NCI-H82 (cell line): ENCODE measurements at regions not wholly inside any gene's neighbourhood (a gene's known extent, or its start where the extent isn't known, plus 50 kb on each side); places are given as distances from the start of the nearest gene placed in this dataset.

ENCODE experiments used
- DNase-seq: peaks from one replicate; lab custom pipeline; 2025; lab: John Stamatoyannopoulos, UW

DNA sequence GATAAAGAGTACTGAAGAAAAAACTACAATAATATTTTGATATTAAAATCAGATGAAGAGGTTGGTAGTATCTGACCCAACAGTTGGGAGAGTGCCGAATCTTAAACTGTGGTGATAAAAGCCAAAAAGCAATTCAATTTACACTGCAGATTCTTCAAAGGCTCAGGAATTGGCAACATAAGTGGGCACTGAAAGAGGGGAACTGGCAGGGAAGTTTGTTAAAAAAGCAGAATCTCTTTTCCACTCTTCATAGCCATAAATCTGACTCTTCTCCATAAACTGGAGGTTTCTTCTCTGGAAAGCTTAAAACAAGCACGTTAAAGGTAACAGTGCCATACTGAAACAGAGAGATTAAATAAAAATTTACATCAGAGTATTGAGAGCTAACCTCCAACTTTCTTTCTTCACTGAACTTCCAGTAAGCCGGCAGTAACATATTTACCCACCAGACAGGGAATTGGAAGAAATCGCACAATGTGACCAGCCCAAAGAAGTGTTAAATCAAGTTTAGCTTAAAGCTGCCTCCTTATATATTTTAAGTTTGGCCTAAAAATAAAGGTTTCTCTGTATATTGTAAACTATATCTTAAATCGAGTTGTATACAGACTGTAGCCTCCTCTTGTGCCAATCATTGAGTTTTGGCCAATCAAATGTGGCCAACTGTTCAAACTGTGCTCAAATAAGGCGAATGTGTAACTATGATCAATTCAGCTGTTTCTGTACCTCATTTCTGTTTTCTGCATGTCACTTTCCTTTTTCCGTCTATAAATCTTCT lies 358.3 kb downstream of the NXPE2 start:
- no peak for DNase-seq

- DNase-seq, result peak; percentile 32
Observed at GRCh38 chr11:115042002-115042401, 363.7 kb downstream of the NXPE2 start.

GRCh38 chr11:115047631-115048030 lies 369.3 kb downstream of the NXPE2 start:
- DNase-seq, result no peak

DNA sequence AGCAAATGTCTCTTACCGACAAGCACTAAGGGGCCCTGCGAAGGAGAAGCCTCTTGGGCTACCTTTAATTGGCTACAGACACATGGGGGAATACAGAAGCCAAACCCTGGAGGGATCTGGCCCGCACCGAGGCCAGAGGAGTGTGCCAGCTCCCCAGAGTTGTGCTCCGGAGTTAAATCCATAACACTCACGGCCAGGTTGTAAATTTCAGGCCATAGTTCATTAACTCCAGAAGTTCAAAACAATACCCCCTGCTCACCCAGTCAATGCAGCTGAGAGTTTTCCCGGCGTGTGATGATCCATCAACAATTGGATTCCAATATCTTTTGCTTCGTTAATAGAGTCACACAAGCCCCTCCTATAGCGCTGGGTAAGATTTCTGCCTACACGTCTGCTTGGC lies 371.5 kb downstream of the NXPE2 start:
- DNase-seq, result no peak

DNA sequence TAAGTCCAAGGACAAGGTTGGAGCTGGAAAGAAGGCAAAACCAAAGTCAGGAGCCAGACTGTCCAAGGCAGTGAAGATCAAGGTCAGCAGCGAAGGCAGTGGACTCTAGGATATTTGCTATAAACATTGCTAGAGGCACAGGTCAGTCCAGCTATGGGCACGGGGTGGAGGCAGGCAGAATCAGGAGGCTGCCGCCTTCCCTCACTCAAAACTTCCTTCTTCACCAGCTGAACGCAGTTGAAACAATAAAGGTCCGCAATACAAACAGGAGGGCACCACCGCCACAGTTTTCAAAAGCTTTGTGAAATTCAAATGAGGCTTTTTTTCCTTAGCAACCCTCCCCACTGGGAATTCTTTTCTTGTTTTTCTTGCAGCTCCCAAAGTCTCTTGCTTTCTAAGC lies 372.4 kb downstream of the NXPE2 start:
- DNase-seq, result no peak

- no peak for DNase-seq
Observed at GRCh38 chr11:115051938-115052590, 373.7 kb downstream of the NXPE2 start.

DNA sequence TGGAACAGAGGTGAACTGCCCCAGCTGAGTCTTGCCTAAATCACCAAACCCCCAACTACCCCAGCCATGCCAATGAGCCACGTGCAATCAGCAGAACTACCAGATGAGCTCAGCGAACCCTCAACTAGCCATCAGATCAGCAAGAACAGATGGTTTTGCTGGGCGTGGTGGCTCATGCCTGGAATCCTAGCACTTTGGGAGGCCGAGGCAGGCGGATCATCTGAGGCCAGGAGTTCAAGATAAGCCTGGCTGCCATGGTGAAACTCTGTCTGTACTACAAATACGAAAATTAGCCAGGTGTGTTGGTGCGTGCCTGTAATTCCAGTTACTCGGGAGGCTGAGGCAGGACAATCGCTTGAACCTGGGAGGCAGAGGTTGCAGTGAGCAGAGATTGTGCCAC lies 374.3 kb downstream of the NXPE2 start:
- peak; percentile 6 for DNase-seq

DNA sequence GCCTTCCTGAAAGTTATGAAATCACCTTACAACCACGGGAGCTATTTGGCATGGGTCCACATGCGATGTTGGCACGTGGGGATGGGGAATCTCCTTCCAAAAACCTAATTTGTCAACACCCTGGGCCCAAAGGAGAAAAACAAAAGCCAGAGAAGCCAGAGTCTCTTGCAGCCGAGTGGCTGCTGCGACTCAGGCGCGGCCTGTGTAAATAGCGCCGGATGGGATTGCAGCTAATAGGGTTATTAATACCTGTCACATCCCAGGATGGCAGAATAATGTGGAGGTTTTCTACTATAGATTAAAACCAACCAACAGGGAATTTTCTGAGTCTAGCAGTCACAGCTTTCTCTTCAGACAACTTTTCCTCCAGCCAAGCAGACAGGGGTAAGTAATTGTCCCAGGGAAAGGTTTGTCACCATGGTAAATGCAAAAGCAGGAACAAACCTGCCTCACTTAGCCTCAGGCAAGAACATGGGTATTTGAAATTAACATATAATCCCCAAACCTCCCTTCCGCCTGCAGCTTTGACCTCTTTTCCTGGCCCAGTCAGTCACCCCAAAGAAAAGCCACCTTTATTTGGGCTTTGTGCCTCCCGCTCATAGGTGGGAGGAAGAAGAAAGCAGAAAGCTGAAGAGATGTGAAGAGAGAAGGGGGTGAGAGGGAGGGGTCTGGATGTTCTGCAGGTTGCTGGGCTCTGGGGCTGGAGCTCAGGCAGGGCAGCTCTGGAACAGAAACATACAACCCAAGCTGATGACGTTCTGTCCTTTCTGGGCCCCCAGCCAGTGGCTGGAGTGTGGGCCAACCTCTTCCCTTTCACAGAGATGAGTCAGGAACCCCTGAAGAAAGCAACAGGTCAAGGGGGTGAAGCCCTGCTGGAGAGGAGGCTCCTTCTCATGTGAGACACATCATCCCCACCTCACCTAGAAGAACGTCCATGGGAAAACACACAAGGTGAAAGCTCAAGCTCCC lies 376.5 kb downstream of the NXPE2 start:
- peak; percentile 72 for DNase-seq

GRCh38 chr11:115056514-115056913 lies 378.2 kb downstream of the NXPE2 start:
- DNase-seq, result no peak

DNA sequence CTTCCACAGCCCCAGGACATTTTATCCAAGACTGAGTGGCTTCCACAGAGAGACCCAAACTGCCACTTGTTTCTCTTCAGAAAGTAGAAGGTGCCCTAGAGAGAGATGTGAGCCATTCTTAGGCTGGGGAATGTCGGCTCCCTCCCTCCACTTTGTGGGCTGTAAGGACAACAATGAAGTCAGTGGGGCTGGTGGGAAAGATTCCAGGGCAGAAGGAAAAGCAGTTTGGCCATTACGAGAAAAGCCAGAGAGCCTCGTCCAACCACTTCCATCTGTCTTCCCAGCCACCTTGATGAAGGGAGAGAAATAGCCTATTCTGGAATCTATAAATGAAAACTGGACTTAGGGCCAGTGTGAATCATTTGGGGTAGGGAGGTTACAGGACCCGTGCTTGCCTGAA lies 382.5 kb downstream of the NXPE2 start:
- DNase-seq, result no peak

DNA sequence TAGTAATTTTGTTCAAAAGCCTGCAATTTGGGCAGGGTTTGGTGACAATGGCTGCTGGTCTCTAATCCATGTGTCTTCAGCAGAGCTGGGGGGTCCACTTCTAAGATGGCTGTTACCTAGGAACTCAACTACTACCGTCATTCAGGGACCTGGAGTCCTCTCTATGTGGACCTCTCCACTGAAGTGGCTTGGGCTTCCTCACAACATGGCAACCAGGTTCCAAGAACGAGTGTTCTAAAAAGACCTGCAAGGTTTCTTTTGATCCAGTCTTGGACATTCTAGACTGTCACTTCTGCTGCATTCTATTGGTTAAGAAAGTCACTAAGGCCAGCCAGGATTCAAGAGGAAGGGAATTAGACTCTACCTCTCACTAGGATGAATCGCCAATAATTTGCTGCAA lies 387.0 kb downstream of the NXPE2 start:
- DNase-seq, result no peak

DNA sequence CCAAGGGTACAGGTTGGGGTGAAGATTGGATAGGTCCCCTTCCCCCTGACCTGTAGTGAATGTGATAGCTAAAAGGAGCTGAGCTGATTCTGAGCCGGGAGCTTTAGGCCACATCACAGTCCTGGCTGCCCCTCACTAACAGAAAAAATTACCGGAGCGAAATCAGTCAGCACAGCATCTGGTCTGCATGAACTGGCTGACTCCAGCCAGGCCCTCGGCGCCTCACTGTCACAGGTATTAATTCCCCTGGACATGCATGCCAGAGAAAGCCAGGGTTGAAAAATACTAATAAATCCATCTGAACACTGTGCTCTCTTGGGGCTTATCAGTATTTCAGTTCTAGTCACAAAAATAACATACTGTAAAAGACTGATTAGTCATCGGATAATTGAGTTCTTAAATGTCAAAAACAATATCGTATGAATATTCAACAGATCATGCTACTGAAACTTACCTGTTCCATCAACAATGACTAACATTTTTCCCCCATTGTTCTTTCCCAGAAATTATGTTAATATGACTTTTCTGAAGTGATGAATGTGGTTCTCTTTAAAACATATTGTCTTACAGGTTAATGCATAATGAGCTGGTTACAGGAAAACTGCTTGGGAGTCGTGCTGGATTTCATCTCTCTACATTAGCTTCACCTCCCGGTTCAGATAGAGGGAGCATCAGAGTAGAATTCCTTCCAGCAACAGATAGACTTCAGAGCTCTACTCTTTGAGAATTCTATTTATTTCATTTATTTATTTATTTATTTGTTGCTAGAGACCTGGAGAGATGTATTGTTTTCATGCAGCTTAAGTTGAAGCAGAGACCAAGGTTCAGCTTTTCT lies 387.7 kb downstream of the NXPE2 start:
- DNase-seq, result no peak

- DNase-seq, result no peak
Observed at GRCh38 chr11:115067471-115067870, 389.1 kb downstream of the NXPE2 start.

DNA sequence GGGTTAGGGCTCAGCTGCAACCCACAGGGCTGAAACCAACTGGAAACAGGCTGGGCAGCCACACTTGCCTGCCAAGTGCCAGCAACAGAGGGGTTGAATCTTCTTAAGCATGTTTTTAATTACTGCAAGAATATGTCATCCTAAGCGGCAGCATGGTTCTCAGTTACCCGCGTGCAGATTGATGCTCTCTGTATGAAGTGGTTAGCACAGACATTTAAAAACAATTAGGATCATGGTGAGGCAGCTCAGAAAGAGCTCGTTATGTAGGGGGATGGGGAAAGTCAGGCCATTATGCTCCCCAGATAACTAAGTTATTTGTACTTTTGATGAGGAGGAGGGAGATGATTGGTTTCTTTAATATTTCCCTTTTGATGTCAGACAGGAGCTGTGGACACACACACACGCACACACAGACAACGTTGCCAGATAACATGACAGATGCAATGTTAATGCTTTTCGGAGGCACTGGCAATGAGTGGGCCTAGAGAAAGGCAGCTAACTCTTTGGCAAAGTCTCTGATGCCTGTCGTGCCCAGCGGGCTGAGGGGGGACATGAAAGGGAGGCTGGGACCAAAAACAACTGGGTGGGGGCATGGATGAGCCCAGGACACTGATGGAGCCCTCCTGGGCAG lies 389.7 kb downstream of the NXPE2 start:
- no peak for DNase-seq

DNA sequence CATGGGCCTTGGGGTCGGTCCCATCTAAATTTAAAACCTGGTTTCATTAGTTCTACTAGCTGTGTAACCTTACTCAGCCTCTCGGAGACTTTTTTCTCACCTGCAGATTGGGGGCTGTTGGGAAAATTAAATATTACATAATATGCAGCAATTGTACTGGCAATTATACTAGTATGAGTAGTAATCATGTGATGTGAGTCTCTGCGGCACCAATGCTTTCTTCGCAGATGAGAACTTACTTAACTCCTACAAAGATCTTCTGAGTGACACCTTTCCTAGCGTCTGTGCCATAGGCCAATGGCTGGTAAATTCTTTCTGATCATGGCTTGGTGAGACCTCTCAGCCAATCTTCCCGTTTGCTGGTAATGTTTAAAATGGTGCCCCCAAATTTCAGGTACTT lies 391.3 kb downstream of the NXPE2 start:
- no peak for DNase-seq

- DNase-seq, result no peak
Observed at GRCh38 chr11:115075356-115075755, 397.0 kb downstream of the NXPE2 start.

DNA sequence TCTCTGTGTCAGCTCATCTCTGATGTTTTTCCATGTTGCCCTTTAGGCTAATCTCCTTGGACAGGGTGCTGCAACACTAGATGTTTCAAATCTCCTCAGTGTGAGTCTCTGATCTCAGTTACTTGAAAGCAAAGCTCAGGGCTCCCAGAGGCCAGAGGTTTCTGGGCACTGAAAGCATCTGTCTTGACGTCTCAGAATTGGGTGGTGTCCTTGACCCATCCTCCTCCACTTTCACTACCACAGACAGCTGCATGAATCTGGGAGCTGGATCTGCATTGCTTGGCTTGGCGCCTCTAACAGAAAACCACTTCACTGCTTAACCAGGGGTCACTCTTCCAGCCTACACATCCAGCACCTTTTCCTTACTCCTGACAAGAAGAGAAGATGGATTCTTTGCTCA lies 399.4 kb downstream of the NXPE2 start:
- DNase-seq, result no peak

DNA sequence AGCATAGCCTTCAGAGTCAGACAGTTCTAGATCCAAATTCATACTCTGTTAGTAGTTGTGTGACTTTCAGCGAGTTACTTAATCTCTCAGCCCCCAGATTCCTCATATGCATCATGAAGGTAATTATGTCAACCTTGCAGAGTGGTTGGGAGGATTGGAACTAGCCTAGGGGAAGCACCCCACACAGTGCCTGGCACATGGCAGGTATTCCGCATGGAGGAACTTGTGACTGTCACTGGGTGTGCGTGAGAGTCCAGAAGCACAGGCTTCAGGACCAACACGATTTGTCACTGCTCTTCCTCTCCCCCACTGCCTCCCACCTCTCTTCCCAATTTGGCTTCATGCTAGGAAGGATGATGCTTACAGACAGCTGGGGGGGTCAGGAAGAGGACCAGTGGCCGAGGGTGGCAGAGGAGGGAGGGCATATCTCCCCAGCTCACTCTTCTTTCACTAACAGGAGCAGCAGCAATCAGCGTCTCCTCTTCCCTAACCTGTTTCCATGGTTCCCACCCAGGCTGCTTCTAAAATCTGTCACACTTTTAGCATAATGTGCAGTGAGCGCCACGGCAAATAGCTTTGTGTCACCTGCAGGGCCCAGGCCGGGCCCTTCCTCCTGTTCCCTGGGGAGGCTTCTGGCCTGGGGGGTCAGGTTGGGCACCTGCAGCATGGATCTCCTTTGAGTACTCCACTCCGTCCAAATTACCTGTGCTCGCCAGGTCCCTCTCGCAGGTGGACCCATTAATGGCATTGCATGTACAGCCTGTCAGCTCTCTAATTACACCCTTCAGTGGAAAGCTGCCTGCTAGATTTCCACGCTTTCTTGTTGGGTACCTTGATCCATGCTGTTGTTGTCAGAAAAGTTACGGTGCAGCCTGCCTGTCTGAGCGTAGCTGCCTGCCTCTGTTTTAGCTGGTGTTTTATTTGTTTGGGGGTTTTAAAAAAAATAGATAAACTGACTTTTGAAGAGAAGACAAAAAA lies 400.4 kb downstream of the NXPE2 start:
- DNase-seq, result no peak

DNA sequence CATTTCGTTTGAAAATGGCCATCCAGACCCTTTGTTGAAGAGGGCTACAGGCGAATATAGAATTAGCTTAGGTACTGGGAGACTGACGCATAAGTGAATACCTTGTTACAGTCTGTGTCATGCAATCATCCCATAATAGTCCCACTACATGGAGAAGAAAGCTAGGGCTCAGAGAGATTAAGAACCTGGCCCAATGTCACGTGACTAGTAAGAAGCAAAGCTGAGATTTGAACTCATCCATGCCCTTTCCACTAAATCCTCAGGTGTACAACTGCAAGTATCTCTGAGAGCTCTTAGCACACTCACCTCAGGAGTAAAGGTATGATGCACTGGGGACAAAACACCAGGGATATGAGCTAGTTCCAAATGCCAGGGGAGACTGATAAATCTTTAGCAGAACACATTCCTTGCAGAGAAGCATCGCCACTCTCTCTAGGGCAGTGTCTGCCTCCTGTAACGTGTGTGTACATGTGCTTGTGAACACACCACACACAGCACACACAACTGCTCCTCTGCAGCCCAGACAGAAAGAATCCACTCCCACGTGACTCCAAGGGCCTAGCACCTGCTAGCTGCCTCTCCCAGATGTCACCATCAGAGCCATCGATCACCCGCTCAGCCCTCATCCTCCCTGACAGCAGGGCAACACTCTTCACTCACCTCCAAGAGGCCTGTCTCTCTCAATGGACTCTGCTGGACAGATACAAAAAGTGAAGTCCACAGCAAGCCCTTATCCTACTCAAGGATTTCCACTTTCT lies 402.8 kb downstream of the NXPE2 start:
- DNase-seq, result peak; percentile 74
